DND-41 (cell line): ENCODE measurements at regions not wholly inside any gene's neighbourhood (a gene's known extent, or its start where the extent isn't known, plus 50 kb on each side); places are given as distances from the start of the nearest gene placed in this dataset.

Source experiments
- ATAC-seq: fragments of 200-7000 bp; cut with Tn5 transposase; 3 replicates; pipeline ENCODE4 v1.9.1; 2021; ENCODE audit warnings: low read depth; ENCODE audit not compliant: insufficient read depth
- DNase-seq: peaks from one replicate; pipeline ENCODE4 v3.0.0-alpha.2; 2020
- H2AFZ ChIP-seq: 2 replicates; pipeline ENCODE4 v1.6.0; 2012; ENCODE audit warnings: low read depth, low read length
- H3K27ac ChIP-seq: 2 replicates; pipeline ENCODE4 v1.5.1; 2012; ENCODE audit warnings: low read length, inconsistent platforms
- H3K27me3 ChIP-seq: fragments of 200-600 bp; sonication (generic); 2 replicates; pipeline ENCODE4 v1.6.0; 2012; ENCODE audit warnings: low read length, mild to moderate bottlenecking, inconsistent platforms; ENCODE audit not compliant: insufficient read depth, poor library complexity
- H3K36me3 ChIP-seq: 2 replicates; pipeline ENCODE4 v1.5.1; 2012; ENCODE audit warnings: low read length, inconsistent platforms; ENCODE audit not compliant: insufficient read depth
- H3K4me1 ChIP-seq: 2 replicates; pipeline ENCODE4 v1.5.1; 2012; ENCODE audit warnings: mild to moderate bottlenecking, low read length; ENCODE audit not compliant: insufficient read depth
- H3K4me2 ChIP-seq: 2 replicates; pipeline ENCODE4 v1.6.0; 2012; ENCODE audit warnings: mild to moderate bottlenecking, moderate library complexity, low read length, inconsistent platforms; ENCODE audit not compliant: insufficient read depth
- H3K4me3 ChIP-seq, 2 experiments: fragments of 200-600 bp in 1 of 2; shearing (Covaris generic) in 1 of 2; 2 replicates each; pipeline ENCODE4 v1.5.1; 2012 to 2016; ENCODE audit warnings: inconsistent platforms in 2 of 2, low read length in 2 of 2, mild to moderate bottlenecking in 2 of 2, low read depth in 1 of 2, moderate library complexity in 1 of 2
- H3K79me2 ChIP-seq: 2 replicates; pipeline ENCODE4 v1.6.0; 2012; ENCODE audit warnings: low read length, inconsistent platforms; ENCODE audit not compliant: insufficient read depth
- H3K9ac ChIP-seq: 2 replicates; pipeline ENCODE4 v1.6.0; 2012; ENCODE audit warnings: low read depth, mild to moderate bottlenecking, inconsistent platforms, low read length, moderate library complexity
- H3K9me3 ChIP-seq: 2 replicates; pipeline ENCODE4 v1.5.1; 2012; ENCODE audit warnings: low read length, moderate library complexity, mild to moderate bottlenecking, inconsistent platforms; ENCODE audit not compliant: insufficient read depth, severe bottlenecking
- H4K20me1 ChIP-seq: 2 replicates; pipeline ENCODE4 v1.6.0; 2012; ENCODE audit warnings: low read length; ENCODE audit not compliant: insufficient read depth
- CTCF ChIP-seq: IDR thresholded peaks from 2 replicates; pipeline ENCODE4 v1.5.1; 2012; ENCODE audit warnings: borderline replicate concordance, low read length, moderate library complexity, mild to moderate bottlenecking; ENCODE audit not compliant: poor library complexity, severe bottlenecking; ENCODE audit errors: extremely low read depth
- EZH2 ChIP-seq: IDR thresholded peaks from 3 replicates; pipeline ENCODE4 v1.6.1; 2012; ENCODE audit warnings: borderline replicate concordance, low read depth, mild to moderate bottlenecking, moderate library complexity, low read length, inconsistent platforms; ENCODE audit not compliant: severe bottlenecking

GRCh38 chr3:80051602-80051962 is 283.8 kb upstream of the ROBO1 start:
- Histone ChIP-seq H3K27me3 (no peaks in the 10 kb centered on the region), H3K4me1 (no peaks in the 10 kb centered on the region), H3K9me3 (no peaks in the 10 kb centered on the region), H3K9ac (no peak overlapping the region), H3K4me2 (no peak overlapping the region), H3K4me3 (no peak overlapping the region), H2AFZ (no peak overlapping the region), H3K79me2 (no peaks in the 10 kb centered on the region), H4K20me1 (no peaks in the 10 kb centered on the region), H3K27ac (no peak overlapping the region), H3K36me3 (no peaks in the 10 kb centered on the region)
- TF ChIP-seq EZH2, result no peak
- TF ChIP-seq CTCF, result no peak
- no peak for DNase-seq
- ATAC-seq, result no peak

DNA sequence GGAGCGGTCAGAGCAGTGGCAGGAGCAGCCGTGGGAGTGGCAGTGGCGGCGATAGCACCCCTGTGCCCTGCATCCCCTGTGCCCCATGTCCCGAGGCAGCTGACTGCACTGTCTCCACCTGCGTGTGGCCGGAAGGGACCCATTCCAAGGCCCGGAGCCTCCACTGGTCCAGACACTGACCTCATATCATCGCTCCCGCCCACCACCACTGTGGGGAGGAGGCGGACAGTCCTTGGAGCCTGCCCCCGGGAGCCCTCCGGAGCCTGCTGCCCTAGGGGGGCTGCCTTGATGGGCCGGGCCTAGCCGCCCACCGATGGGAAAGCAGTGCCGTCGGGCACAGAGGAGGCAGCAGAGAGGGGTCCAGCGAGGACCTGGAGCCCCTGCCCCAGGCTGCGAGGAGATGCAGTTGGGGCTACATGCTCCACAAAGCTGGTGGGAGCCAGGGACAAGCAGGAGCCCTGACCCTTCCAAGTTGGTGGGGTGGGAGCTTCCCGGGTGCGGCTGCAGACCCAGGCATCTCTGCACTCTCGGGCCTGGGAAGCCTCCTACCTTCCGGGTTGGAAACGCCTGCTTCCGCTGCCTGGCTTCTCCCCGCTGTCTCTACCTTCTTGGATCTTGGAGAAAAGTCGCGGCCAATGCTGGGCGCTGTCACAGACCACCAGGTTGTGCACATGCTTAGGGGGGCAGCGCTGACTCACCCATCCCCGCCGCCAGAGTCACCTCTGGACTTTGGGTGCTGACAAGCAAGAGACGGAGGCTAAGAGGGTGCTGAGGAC is 283.2 kb upstream of the ROBO1 start:
- H3K4me2 ChIP-seq, result no peak overlapping the region
- ATAC-seq (no peak), DNase-seq (no peak)
- H3K9me3 ChIP-seq, result no peaks in the 10 kb centered on the region
- H3K9ac ChIP-seq, result no peak overlapping the region
- no peak for TF ChIP-seq EZH2
- TF ChIP-seq CTCF, result no peak
- H3K36me3 ChIP-seq, result no peaks in the 10 kb centered on the region
- H4K20me1 ChIP-seq, result no peaks in the 10 kb centered on the region
- H3K27me3 ChIP-seq, result no peaks in the 10 kb centered on the region
- no peak overlapping the region for H2AFZ ChIP-seq
- H3K27ac ChIP-seq, result no peak overlapping the region
- no peaks in the 10 kb centered on the region for H3K4me1 ChIP-seq
- H3K79me2 ChIP-seq, result no peaks in the 10 kb centered on the region
- H3K4me3 ChIP-seq, result no peak overlapping the region

- Histone ChIP-seq H3K36me3 (no peaks in the 10 kb centered on the region), H3K27ac (no peak overlapping the region), H2AFZ (no peak overlapping the region), H3K79me2 (no peaks in the 10 kb centered on the region), H3K27me3 (no peaks in the 10 kb centered on the region), H3K4me3 (no peak overlapping the region), H3K9me3 (no peaks in the 10 kb centered on the region), H3K4me2 (no peak overlapping the region), H4K20me1 (no peaks in the 10 kb centered on the region), H3K4me1 (no peaks in the 10 kb centered on the region), H3K9ac (no peak overlapping the region)
- TF ChIP-seq CTCF, result no peak
- DNase-seq (no peak), ATAC-seq (no peak)
Observed at GRCh38 chr3:80043226-80043625, 275.4 kb upstream of the ROBO1 start.

- H3K4me1 ChIP-seq, result no peaks in the 10 kb centered on the region
- ATAC-seq (no peak), DNase-seq (no peak)
- no peaks in the 10 kb centered on the region for H3K27me3 ChIP-seq
- no peak overlapping the region for H3K4me2 ChIP-seq
- H3K9me3 ChIP-seq, result no peaks in the 10 kb centered on the region
- H3K4me3 ChIP-seq, result no peak overlapping the region
- H3K9ac ChIP-seq, result no peak overlapping the region
- no peak overlapping the region for H3K27ac ChIP-seq
- H2AFZ ChIP-seq, result no peak overlapping the region
- H3K36me3 ChIP-seq, result no peaks in the 10 kb centered on the region
- TF ChIP-seq EZH2, result no peak
- no peaks in the 10 kb centered on the region for H3K79me2 ChIP-seq
- no peaks in the 10 kb centered on the region for H4K20me1 ChIP-seq
Observed at GRCh38 chr3:80040067-80040466, 272.3 kb upstream of the ROBO1 start.
